Upper lobe of right lung (tissue), 1 donor: ENCODE measurements at regions not wholly inside any gene's neighbourhood (a gene's known extent, or its start where the extent isn't known, plus 50 kb on each side); places are given as distances from the start of the nearest gene placed in this dataset.

ENCODE experiments used
- ATAC-seq: fragments of 200-7000 bp; cut with Tn5 transposase; one replicate; pipeline ENCODE4 v1.9.1; 2020; ENCODE audit warnings: mild to moderate bottlenecking, moderate library complexity
- DNase-seq: peaks from one replicate; pipeline ENCODE4 v3.0.0-alpha.2; 2020
- H3K27ac ChIP-seq: fragments of 200-600 bp; one replicate; pipeline ENCODE4 v1.8.0; 2022
- H3K27me3 ChIP-seq: fragments of 200-600 bp; one replicate; pipeline ENCODE4 v1.8.0; 2022; ENCODE audit warnings: mild to moderate bottlenecking
- H3K36me3 ChIP-seq: fragments of 200-600 bp; one replicate; pipeline ENCODE4 v1.8.0; 2022
- H3K4me1 ChIP-seq: fragments of 200-600 bp; one replicate; pipeline ENCODE4 v1.8.0; 2022
- H3K4me3 ChIP-seq: fragments of 200-600 bp; one replicate; pipeline ENCODE4 v1.8.0; 2022; ENCODE audit warnings: mild to moderate bottlenecking
- H3K9me3 ChIP-seq: fragments of 200-600 bp; one replicate; pipeline ENCODE4 v1.8.0; 2022
- CTCF ChIP-seq: fragments of 200-600 bp; IDR thresholded peaks from one replicate; pipeline ENCODE4 v1.8.0; 2022; ENCODE audit warnings: antibody characterized with exemption
- intact Hi-C: fragments of 100-400 bp; cut with DNase I; formaldehyde crosslinking; loops from one replicate; pipeline ENCODE4 v1.11.0; 2022
- donor health status: DM: no; HTN: yes; CAD: no; lungs with severe emphysema.

GRCh38 chr11:70494559-70495350 is 96.4 kb downstream of the CTTN start:
- Histone ChIP-seq H3K27ac (no peak overlapping the region), H3K4me3 (no peak overlapping the region), H3K36me3 (no peaks in the 10 kb centered on the region), H3K4me1 (no peaks in the 10 kb centered on the region), H3K27me3 (no peaks in the 10 kb centered on the region), H3K9me3 (no peaks in the 10 kb centered on the region)
- intact Hi-C loops = no loop called here
- ATAC-seq = no peak
- no peak for TF ChIP-seq CTCF
- peak; percentile 47 for DNase-seq

DNA sequence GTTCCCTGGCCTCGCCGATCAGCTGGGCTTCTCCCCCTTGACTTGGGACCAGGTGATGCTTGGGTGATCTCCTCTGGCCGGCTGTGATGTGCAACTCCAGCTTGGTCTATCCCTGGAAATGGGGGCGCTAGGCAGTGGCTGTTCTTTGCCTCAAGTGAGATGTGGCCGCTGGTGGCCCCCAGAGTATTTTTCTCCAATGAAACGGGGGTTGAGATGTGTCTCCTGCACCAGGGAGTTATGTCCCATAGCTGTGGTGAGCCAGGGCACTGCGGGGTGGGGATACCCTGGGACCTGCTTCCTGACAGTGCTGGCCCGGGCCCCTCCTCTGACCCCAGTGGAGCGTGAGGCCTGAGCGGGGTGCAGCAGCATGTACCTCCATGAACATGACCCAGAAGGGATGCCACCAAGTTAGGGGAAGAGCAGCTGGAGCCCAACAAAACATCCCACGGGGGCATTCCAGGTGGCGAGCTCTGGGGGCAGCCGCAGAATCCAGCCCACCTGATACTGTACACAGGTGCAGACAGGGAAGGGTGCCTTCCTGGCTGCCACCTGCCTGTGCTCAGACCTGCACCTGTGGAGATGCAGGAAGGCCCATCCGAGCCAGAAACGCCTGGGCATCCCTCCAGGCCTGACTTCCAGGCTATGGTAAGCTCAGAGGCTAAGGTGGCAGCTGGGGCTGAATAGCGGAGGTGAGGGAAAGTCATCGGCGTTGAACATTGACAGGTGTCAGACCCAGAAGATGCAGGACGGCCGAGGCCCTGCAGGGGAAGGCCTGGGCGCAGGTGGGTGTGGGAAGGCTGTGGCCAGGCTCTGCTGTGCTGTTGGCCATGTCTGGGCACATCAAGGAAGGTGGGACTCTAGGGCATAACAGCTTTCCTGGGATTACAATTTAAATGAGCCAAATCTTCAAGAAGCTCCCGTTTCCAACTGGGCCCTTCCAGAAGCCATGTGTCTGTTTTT is 97.3 kb downstream of the CTTN start:
- ATAC-seq = no peak
- intact Hi-C loops = no loop called here

GRCh38 chr11:70496591-70497535 is 98.5 kb downstream of the CTTN start:
- peak; percentile 30 for DNase-seq
- H3K27ac ChIP-seq = no peak overlapping the region
- H3K9me3 ChIP-seq = no peaks in the 10 kb centered on the region
- H3K27me3 ChIP-seq = no peaks in the 10 kb centered on the region
- H3K36me3 ChIP-seq = no peaks in the 10 kb centered on the region
- no peak overlapping the region for H3K4me3 ChIP-seq
- no peaks in the 10 kb centered on the region for H3K4me1 ChIP-seq
- intact Hi-C loops = no loop called here
- TF ChIP-seq CTCF = no peak
- no peak for ATAC-seq

More for the DNA sequence above, 97.3 kb downstream of the CTTN start:
- no peaks in the 10 kb centered on the region for H3K4me1 ChIP-seq
- peak; percentile 56 for DNase-seq
- H3K27ac ChIP-seq = no peak overlapping the region
- no peaks in the 10 kb centered on the region for H3K9me3 ChIP-seq
- H3K27me3 ChIP-seq = no peaks in the 10 kb centered on the region
- H3K4me3 ChIP-seq = no peak overlapping the region
- H3K36me3 ChIP-seq = no peaks in the 10 kb centered on the region
- TF ChIP-seq CTCF = no peak

- peak; percentile 46 for DNase-seq
- Histone ChIP-seq H3K27me3 (no peaks in the 10 kb centered on the region), H3K4me3 (no peak overlapping the region), H3K36me3 (no peaks in the 10 kb centered on the region), H3K4me1 (no peaks in the 10 kb centered on the region), H3K27ac (no peak overlapping the region), H3K9me3 (no peaks in the 10 kb centered on the region)
- TF ChIP-seq CTCF = no peak
- ATAC-seq = no peak
- intact Hi-C loops = no loop called here
Observed at GRCh38 chr11:70497536-70498075, 99.3 kb downstream of the CTTN start.

DNA sequence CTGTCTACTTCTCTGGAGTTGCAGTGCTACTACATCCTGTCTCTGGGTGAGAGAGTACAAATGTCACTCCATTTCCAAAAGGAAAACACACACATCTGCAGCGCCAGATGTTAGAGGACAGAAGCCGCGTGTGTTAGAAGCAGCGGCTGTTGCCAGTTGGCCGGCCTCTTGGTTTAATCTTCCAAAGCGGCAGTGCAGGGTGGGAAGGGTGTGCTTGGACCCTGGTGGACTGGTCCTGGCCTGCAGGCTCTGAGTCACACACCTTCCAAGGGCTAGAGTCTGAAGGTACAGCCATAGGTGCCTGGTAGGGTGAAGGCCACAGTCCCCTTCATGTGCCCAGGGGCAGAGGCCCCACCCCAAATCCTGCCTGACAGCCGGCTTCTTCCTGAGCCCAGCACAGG is 99.8 kb downstream of the CTTN start:
- ATAC-seq = no peak
- peak; percentile 25 for DNase-seq

More for the DNA sequence above, 99.8 kb downstream of the CTTN start:
- no peaks in the 10 kb centered on the region for H3K4me1 ChIP-seq
- H3K27ac ChIP-seq = no peak overlapping the region
- H3K36me3 ChIP-seq = no peaks in the 10 kb centered on the region
- TF ChIP-seq CTCF = no peak
- no peaks in the 10 kb centered on the region for H3K27me3 ChIP-seq
- intact Hi-C loops = no loop called here
- no peaks in the 10 kb centered on the region for H3K9me3 ChIP-seq
- no peak overlapping the region for H3K4me3 ChIP-seq
